HEK293T (cell line): ENCODE measurements at regions not wholly inside any gene's neighbourhood (a gene's known extent, or its start where the extent isn't known, plus 50 kb on each side); places are given as distances from the start of the nearest gene placed in this dataset.
A peak's percentile ranks its signal among the peaks of the same experiment; 100 is the strongest.

Source experiments
- CTCF ChIA-PET: fragments of 350-600 bp; formaldehyde crosslinking; extraction: SDS; loops from one replicate; lab custom pipeline; 2021; ENCODE audit warnings: antibody characterized with exemption, inconsistent platforms; lab: Yijun Ruan, JAX
- POLR2A ChIA-PET: fragments of 350-600 bp; formaldehyde crosslinking; extraction: SDS; loops from one replicate; lab custom pipeline; 2020; ENCODE audit warnings: antibody characterized with exemption, inconsistent platforms; lab: Yijun Ruan, JAX
- DNase-seq: peaks from one replicate; pipeline ENCODE4 v3.0.0; 2012; ENCODE audit warnings: mixed read lengths; ENCODE audit errors: extremely low spot score
- ARNT ChIP-seq: fragments of 450-650 bp; IDR thresholded peaks from 2 replicates; pipeline ENCODE4 v1.6.1; 2017; ENCODE audit warnings: mild to moderate bottlenecking
- BHLHE40 ChIP-seq: fragments of 450-650 bp; IDR thresholded peaks from 2 replicates; pipeline ENCODE4 v1.6.1; 2016; ENCODE audit warnings: mild to moderate bottlenecking, moderate library complexity, borderline replicate concordance
- CTBP1 ChIP-seq: fragments of 450-650 bp; IDR thresholded peaks from 2 replicates; pipeline ENCODE4 v1.6.1; 2016; ENCODE audit warnings: borderline replicate concordance
- ELF4 ChIP-seq: fragments of 450-650 bp; IDR thresholded peaks from 2 replicates; pipeline ENCODE4 v1.6.1; 2017; ENCODE audit warnings: antibody characterized with exemption
- FOXA1 ChIP-seq: fragments of 450-650 bp; IDR thresholded peaks from 2 replicates; pipeline ENCODE4 v1.6.1; 2016; ENCODE audit warnings: mild to moderate bottlenecking
- FOXK2 ChIP-seq: fragments of 450-650 bp; IDR thresholded peaks from 2 replicates; pipeline ENCODE4 v1.6.1; 2016; ENCODE audit warnings: mild to moderate bottlenecking
- FOXM1 ChIP-seq: fragments of 450-650 bp; IDR thresholded peaks from 2 replicates; pipeline ENCODE4 v1.6.1; 2017; ENCODE audit warnings: mild to moderate bottlenecking, borderline replicate concordance
- HDGF ChIP-seq: fragments of 450-650 bp; IDR thresholded peaks from 2 replicates; pipeline ENCODE4 v1.6.1; 2017; ENCODE audit warnings: antibody characterized with exemption, borderline replicate concordance
- L3MBTL2 ChIP-seq: fragments of 450-650 bp; conservative IDR thresholded peaks from 2 replicates; pipeline ENCODE4 v1.6.1; 2016; ENCODE audit warnings: mild to moderate bottlenecking
- LEF1 ChIP-seq: fragments of 450-650 bp; IDR thresholded peaks from 2 replicates; pipeline ENCODE4 v1.6.1; 2017; ENCODE audit warnings: mild to moderate bottlenecking, borderline replicate concordance
- NFRKB ChIP-seq: fragments of 450-650 bp; IDR thresholded peaks from 2 replicates; pipeline ENCODE4 v1.6.1; 2016; ENCODE audit warnings: mild to moderate bottlenecking, moderate library complexity
- PKNOX1 ChIP-seq: fragments of 450-650 bp; IDR thresholded peaks from 2 replicates; pipeline ENCODE4 v1.6.1; 2016
- SP1 ChIP-seq: fragments of 450-650 bp; IDR thresholded peaks from 2 replicates; pipeline ENCODE4 v1.6.1; 2017
- SUZ12 ChIP-seq: fragments of 450-650 bp; IDR thresholded peaks from 2 replicates; pipeline ENCODE4 v1.6.1; 2016; ENCODE audit warnings: mild to moderate bottlenecking
- TARDBP ChIP-seq: fragments of 450-650 bp; IDR thresholded peaks from 2 replicates; pipeline ENCODE4 v1.6.1; 2016
- ZNF384 ChIP-seq: fragments of 450-650 bp; IDR thresholded peaks from 2 replicates; pipeline ENCODE4 v1.6.1; 2016

- no peak for DNase-seq
- CTCF ChIA-PET, result no interaction called here
Observed at GRCh38 chrX:69357317-69357716, 146.8 kb upstream of the NALF2 start.

DNA sequence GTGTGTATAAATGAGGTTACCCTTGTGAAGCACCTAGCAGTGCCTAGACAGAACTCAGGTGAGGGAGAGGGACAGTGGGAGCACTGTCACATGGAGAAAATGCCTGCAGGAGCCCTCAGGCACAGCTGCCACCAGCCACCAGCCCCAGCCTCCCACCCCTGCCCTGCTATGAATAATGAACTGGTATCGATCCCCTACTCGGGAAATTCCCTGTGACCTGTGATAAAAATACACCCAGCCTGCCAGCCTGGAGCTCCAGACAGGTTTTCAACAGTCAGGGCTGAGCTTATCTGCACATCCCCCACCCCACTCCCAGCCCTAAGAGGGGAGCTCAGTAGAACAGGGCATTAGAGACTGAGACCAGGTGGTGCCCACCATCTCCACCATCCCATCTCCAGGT lies 159.6 kb upstream of the PJA1 start:
- TF ChIP-seq FOXM1 (no peak), ARNT (no peak), NFRKB (no peak), PKNOX1 (no peak), BHLHE40 (no peak), FOXA1 (no peak), SP1 (no peak)
- CTCF ChIA-PET, result no interaction called here
- DNase-seq, result no peak
- POLR2A ChIA-PET, result no interaction called here

More at GRCh38 chrX:69357317-69357716, 146.8 kb upstream of the NALF2 start:
- POLR2A ChIA-PET, result no interaction called here
- TF ChIP-seq SP1, result no peak
- TF ChIP-seq PKNOX1, result no peak
- TF ChIP-seq CTBP1, result no peak

DNA sequence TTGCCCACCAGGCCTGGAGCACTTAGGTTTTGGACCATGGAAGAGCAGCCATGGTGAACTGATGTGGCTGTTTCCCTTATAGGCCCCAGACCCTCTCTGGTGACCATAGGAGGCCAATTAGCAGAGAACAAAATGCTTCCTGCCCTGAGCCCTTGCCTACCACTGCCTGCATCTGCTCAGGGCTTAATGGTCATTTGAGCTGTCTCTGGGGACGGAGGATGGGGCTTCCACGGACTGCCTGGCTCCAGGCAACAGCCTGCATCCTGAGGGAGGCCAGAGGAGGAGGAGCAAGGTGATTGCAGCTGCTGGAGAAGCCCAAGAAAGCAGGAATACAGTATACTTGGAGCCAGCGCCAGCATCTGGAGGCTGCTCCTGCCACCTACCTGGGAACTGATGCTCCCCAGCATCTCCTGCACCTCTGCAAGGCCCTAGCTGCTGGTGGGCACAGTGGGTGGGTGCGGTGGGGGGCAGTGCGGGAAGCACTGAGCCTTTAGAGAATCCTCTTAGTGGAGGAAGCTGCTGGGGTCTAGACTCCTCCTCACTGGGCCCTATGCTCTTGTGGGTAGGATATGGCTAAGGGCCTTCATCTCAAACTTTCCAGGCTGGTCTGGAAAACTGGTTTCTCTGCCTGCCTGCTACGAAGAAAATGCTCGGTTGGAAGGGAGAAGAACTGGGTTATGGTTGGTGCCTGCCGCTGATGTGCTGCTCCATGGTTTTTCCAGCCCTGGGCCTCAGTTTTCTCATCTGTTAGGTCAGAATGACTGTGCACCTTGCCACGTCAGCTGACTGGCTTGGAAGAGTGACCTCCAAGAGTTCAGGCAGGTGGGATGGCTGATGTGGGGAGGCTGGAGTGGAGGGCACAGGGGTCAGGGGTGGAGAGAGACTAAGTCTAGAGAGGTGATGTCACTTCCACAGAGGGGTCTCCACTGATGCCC lies 158.8 kb upstream of the PJA1 start:
- peak; percentile 19 for DNase-seq
- CTCF ChIA-PET, result no interaction called here
- TF ChIP-seq ARNT, result no peak
- POLR2A ChIA-PET, result no interaction called here

- DNase-seq, result no peak
- ChIA-PET POLR2A (no interaction called here), CTCF (no interaction called here)
- TF ChIP-seq BHLHE40 (no peak), ZNF384 (no peak)
Observed at GRCh38 chrX:69321789-69322188, 156.5 kb upstream of the PJA1 start.

GRCh38 chrX:69321006-69321655 lies 155.9 kb upstream of the PJA1 start:
- POLR2A ChIA-PET, result interaction anchor here (1.1 kb wide), 1 partner anchor 10 kb away, joined by 3 read pairs; no protein-coding TSS in a partner anchor
- CTCF ChIA-PET, result no interaction called here
- no peak for TF ChIP-seq SP1
- TF ChIP-seq HDGF, result no peak
- TF ChIP-seq CTBP1, result no peak
- TF ChIP-seq ARNT, result no peak
- no peak for TF ChIP-seq PKNOX1
- TF ChIP-seq TARDBP, result no peak
- TF ChIP-seq ELF4, result no peak
- no peak for TF ChIP-seq FOXA1
- no peak for TF ChIP-seq FOXK2
- no peak for TF ChIP-seq FOXM1
- peak; percentile 2 for DNase-seq

DNA sequence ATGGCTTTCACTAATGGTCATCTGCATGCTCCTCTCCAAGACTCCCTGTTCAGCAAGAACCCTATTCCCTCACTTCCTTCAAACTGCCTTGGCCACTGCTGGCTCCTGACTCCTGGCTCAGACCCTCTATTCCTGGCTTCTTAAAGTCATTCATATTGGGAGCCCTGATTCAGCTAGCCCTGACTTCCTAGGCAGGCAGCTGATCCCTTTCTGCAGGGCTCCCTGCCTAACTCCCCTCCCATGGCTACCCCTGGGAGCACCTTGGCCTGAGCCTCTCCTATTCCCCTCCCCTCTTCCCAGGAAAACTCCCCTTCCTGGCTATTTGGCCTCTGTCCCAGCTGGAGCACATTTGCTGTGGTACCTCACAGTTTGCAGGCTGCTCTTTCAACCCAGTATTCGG lies 154.9 kb upstream of the PJA1 start:
- ChIA-PET CTCF (no interaction called here), POLR2A (interaction anchor here (1.1 kb wide), 1 partner anchor 9 kb away, joined by 3 read pairs; no protein-coding TSS in a partner anchor)
- no peak for TF ChIP-seq BHLHE40
- no peak for TF ChIP-seq SUZ12
- TF ChIP-seq ZNF384, result no peak
- TF ChIP-seq SP1, result no peak
- TF ChIP-seq FOXK2, result no peak
- no peak for TF ChIP-seq HDGF
- no peak for TF ChIP-seq NFRKB
- TF ChIP-seq L3MBTL2, result no peak
- no peak for TF ChIP-seq ELF4
- no peak for TF ChIP-seq FOXA1
- TF ChIP-seq LEF1, result no peak
- TF ChIP-seq ARNT, result no peak
- no peak for TF ChIP-seq FOXM1
- no peak for TF ChIP-seq CTBP1
- TF ChIP-seq PKNOX1, result no peak
- no peak for DNase-seq
